ENCODE measurements at regions not wholly inside any gene's neighbourhood (a gene's known extent, or its start where the extent isn't known, plus 50 kb on each side); places are given as distances from the start of the nearest gene placed in this dataset.

DNA sequence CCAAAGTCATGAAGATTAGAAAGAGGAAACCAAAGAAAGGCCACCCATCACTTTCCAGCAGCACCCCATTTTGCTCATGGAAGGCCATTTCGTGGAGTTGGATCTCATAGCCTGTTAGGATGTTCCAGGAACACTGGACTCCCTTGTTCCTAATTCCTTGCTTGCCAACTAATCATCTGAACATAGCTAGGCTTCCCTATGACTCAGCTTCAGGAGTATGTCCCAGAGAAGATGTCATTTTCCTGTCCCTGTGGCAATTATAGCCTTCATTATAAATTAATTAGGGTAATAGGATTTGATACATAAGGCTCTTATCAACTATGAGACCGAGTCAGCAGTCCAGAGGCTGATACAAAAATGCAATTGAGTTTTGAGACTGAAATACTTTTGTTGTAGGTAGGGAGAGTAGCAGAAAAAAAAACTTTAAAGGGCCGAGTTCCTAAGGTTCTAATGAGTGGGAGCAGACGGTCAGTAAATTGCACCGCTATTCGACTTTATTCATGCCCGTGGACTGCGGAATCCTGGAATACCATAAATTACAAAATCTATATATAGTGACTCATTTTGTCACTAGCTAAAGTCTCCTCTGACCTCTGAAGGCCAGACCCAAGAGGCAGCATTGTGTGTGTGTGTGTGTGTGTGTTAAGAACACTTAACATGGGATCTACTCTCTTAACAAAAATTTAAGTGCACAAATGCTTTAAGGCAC is 311.8 kb downstream of the FBXO15 start:
- H3K27ac ChIP-seq (ENCODE audit: low read depth in 1 of 2, low read length in 2 of 2), result no peak overlapping the region

DNA sequence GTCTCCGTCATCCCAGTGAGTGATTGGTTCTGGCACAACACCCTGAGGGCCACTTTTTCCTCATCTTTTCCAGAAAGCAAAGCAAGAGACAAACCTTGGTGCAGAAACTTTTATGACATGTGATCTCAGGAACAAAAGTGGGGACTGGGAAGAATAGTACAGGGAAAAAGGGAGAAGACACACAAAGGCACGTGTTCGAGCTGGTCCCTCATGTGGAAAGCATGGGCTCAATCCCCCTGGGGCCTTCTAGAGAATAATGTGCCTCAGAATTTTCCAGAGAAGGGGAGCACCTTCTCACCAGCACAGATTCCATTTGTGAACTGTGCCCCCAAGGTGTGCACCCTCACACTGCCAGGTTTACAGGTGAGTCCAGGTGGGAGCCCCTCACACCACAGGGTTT is 312.6 kb downstream of the FBXO15 start:
- Histone ChIP-seq H3K9ac (ENCODE audit: low read depth in 1 of 2, low read length in 2 of 2) (no peak overlapping the region), H3K4me1 (ENCODE audit: control insufficient read depth in 4 of 4, insufficient read depth in 4 of 4, low read length in 3 of 4) (no peaks in the 10 kb centered on the region), H3K4me3 (ENCODE audit: low read depth in 1 of 3, low read length in 3 of 3) (no peak overlapping the region), H3K9me3 (ENCODE audit: control insufficient read depth in 4 of 4, low read length in 3 of 4) (no peaks in the 10 kb centered on the region), H3K27ac (ENCODE audit: low read depth in 1 of 2, low read length in 2 of 2) (no peak overlapping the region), H3K27me3 (ENCODE audit: control insufficient read depth in 4 of 4, insufficient read depth in 4 of 4, low read length in 3 of 4) (no peaks in the 10 kb centered on the region), H3K36me3 (ENCODE audit: control insufficient read depth in 4 of 4, insufficient read depth in 3 of 4, low read depth in 1 of 4, low read length in 3 of 4) (no peaks in the 10 kb centered on the region)
- DNase-seq (ENCODE audit: low spot score), result no peak
- WGBS, result 74% methylated on average over 3 of the region's 3 CpGs
- no peak for TF ChIP-seq JUND (IDR thresholded peaks at IDR 0.05)
- no peak for TF ChIP-seq RAD21 (IDR thresholded peaks at IDR 0.05)
- TF ChIP-seq SP1 (IDR thresholded peaks at IDR 0.05), result no peak
- TF ChIP-seq, protein P1, sequence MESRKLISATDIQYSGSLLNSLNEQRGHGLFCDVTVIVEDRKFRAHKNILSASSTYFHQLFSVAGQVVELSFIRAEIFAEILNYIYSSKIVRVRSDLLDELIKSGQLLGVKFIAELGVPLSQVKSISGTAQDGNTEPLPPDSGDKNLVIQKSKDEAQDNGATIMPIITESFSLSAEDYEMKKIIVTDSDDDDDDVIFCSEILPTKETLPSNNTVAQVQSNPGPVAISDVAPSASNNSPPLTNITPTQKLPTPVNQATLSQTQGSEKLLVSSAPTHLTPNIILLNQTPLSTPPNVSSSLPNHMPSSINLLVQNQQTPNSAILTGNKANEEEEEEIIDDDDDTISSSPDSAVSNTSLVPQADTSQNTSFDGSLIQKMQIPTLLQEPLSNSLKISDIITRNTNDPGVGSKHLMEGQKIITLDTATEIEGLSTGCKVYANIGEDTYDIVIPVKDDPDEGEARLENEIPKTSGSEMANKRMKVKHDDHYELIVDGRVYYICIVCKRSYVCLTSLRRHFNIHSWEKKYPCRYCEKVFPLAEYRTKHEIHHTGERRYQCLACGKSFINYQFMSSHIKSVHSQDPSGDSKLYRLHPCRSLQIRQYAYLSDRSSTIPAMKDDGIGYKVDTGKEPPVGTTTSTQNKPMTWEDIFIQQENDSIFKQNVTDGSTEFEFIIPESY (IDR thresholded peaks at IDR 0.05), result no peak
- no peak for TF ChIP-seq FOXA1 (IDR thresholded peaks at IDR 0.05)
- no peak for TF ChIP-seq GABPA (IDR thresholded peaks at IDR 0.05 in 1 of 2, conservative IDR thresholded peaks at IDR 0.05 in 1 of 2)
- no peak for TF ChIP-seq FOXA2 (IDR thresholded peaks at IDR 0.05)
- TF ChIP-seq NR2F2 (IDR thresholded peaks at IDR 0.05), result no peak
- TF ChIP-seq YY1 (IDR thresholded peaks at IDR 0.05), result no peak
- TF ChIP-seq RXRA (IDR thresholded peaks at IDR 0.05), result no peak
- TF ChIP-seq HNF4A (conservative IDR thresholded peaks at IDR 0.05), result no peak
- TF ChIP-seq, protein P2, sequence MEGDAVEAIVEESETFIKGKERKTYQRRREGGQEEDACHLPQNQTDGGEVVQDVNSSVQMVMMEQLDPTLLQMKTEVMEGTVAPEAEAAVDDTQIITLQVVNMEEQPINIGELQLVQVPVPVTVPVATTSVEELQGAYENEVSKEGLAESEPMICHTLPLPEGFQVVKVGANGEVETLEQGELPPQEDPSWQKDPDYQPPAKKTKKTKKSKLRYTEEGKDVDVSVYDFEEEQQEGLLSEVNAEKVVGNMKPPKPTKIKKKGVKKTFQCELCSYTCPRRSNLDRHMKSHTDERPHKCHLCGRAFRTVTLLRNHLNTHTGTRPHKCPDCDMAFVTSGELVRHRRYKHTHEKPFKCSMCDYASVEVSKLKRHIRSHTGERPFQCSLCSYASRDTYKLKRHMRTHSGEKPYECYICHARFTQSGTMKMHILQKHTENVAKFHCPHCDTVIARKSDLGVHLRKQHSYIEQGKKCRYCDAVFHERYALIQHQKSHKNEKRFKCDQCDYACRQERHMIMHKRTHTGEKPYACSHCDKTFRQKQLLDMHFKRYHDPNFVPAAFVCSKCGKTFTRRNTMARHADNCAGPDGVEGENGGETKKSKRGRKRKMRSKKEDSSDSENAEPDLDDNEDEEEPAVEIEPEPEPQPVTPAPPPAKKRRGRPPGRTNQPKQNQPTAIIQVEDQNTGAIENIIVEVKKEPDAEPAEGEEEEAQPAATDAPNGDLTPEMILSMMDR (IDR thresholded peaks at IDR 0.05; ENCODE audit: low read depth, low read length, missing input control), result no peak
- no peak for TF ChIP-seq EGR1 (IDR thresholded peaks at IDR 0.05; ENCODE audit: low read depth in 2 of 2)
- TF ChIP-seq, protein P3, sequence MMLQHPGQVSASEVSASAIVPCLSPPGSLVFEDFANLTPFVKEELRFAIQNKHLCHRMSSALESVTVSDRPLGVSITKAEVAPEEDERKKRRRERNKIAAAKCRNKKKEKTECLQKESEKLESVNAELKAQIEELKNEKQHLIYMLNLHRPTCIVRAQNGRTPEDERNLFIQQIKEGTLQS (IDR thresholded peaks at IDR 0.05), result no peak
- no peak for TF ChIP-seq TAF1 (conservative IDR thresholded peaks at IDR 0.05)
- TF ChIP-seq, protein P4, sequence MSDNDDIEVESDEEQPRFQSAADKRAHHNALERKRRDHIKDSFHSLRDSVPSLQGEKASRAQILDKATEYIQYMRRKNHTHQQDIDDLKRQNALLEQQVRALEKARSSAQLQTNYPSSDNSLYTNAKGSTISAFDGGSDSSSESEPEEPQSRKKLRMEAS (IDR thresholded peaks at IDR 0.05), result no peak
- TF ChIP-seq, protein P5, sequence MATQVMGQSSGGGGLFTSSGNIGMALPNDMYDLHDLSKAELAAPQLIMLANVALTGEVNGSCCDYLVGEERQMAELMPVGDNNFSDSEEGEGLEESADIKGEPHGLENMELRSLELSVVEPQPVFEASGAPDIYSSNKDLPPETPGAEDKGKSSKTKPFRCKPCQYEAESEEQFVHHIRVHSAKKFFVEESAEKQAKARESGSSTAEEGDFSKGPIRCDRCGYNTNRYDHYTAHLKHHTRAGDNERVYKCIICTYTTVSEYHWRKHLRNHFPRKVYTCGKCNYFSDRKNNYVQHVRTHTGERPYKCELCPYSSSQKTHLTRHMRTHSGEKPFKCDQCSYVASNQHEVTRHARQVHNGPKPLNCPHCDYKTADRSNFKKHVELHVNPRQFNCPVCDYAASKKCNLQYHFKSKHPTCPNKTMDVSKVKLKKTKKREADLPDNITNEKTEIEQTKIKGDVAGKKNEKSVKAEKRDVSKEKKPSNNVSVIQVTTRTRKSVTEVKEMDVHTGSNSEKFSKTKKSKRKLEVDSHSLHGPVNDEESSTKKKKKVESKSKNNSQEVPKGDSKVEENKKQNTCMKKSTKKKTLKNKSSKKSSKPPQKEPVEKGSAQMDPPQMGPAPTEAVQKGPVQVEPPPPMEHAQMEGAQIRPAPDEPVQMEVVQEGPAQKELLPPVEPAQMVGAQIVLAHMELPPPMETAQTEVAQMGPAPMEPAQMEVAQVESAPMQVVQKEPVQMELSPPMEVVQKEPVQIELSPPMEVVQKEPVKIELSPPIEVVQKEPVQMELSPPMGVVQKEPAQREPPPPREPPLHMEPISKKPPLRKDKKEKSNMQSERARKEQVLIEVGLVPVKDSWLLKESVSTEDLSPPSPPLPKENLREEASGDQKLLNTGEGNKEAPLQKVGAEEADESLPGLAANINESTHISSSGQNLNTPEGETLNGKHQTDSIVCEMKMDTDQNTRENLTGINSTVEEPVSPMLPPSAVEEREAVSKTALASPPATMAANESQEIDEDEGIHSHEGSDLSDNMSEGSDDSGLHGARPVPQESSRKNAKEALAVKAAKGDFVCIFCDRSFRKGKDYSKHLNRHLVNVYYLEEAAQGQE (IDR thresholded peaks at IDR 0.05), result no peak
- TF ChIP-seq HNF4G (IDR thresholded peaks at IDR 0.05), result no peak

More for the DNA sequence above, 311.8 kb downstream of the FBXO15 start:
- Histone ChIP-seq H3K36me3 (ENCODE audit: control insufficient read depth in 4 of 4, insufficient read depth in 3 of 4, low read depth in 1 of 4, low read length in 3 of 4) (no peaks in the 10 kb centered on the region), H3K27me3 (ENCODE audit: control insufficient read depth in 4 of 4, insufficient read depth in 4 of 4, low read length in 3 of 4) (no peaks in the 10 kb centered on the region), H3K4me1 (ENCODE audit: control insufficient read depth in 4 of 4, insufficient read depth in 4 of 4, low read length in 3 of 4) (no peaks in the 10 kb centered on the region), H3K9me3 (ENCODE audit: control insufficient read depth in 4 of 4, low read length in 3 of 4) (no peaks in the 10 kb centered on the region), H3K9ac (ENCODE audit: low read depth in 1 of 2, low read length in 2 of 2) (no peak overlapping the region), H3K4me3 (ENCODE audit: low read depth in 1 of 3, low read length in 3 of 3) (no peak overlapping the region)
- DNase-seq (ENCODE audit: low spot score), result no peak
- WGBS, result 78% methylated on average over 8 of the region's 8 CpGs
- TF ChIP-seq HNF4A (conservative IDR thresholded peaks at IDR 0.05) (no peak), FOXA1 (IDR thresholded peaks at IDR 0.05) (no peak), NR2F2 (IDR thresholded peaks at IDR 0.05) (no peak)
- TF ChIP-seq, protein P3 (IDR thresholded peaks at IDR 0.05), result no peak
- TF ChIP-seq, protein P4 (IDR thresholded peaks at IDR 0.05), result no peak

Measured in liver (tissue), 8 donors.